LNCaP clone FGC (cell line): ENCODE measurements at regions not wholly inside any gene's neighbourhood (a gene's known extent, or its start where the extent isn't known, plus 50 kb on each side); places are given as distances from the start of the nearest gene placed in this dataset.

Source experiments
- DNase-seq: peaks from one replicate; pipeline ENCODE4 v3.0.0-alpha.2; 2011; ENCODE audit warnings: low read depth
- H3K4me3 ChIP-seq: 2 replicates; pipeline ENCODE4 v1.5.1; 2011; ENCODE audit warnings: mild to moderate bottlenecking, low read depth, low read length, control low read depth
- TF ChIP-seq, protein P1 (sequence below): IDR thresholded peaks from 2 replicates; pipeline ENCODE4 v1.5.1; 2012; ENCODE audit warnings: mild to moderate bottlenecking; ENCODE audit not compliant: control insufficient read depth, insufficient read depth; ENCODE audit errors: extremely low read depth

DNA sequence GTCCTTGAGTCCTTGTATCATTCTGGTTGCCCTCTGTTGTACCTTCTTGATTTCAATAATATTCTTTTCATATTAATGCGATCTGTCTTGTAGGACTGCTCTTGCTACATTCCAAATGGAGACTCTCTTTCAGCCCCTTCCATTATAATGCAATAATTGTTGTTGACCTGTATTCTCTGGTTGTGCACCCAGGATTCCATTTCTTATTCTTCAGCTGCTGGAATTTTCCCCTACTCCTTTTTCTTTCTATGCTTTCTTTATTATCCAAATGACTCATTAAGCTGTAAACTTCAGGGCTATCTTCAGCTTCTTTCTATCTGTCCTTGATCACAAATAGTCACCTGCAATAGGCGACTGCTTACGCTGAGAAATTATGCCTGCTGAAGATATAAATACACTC is 321.5 kb downstream of the SATB1 start:
- DNase-seq: no peak
- TF ChIP-seq, protein P1, sequence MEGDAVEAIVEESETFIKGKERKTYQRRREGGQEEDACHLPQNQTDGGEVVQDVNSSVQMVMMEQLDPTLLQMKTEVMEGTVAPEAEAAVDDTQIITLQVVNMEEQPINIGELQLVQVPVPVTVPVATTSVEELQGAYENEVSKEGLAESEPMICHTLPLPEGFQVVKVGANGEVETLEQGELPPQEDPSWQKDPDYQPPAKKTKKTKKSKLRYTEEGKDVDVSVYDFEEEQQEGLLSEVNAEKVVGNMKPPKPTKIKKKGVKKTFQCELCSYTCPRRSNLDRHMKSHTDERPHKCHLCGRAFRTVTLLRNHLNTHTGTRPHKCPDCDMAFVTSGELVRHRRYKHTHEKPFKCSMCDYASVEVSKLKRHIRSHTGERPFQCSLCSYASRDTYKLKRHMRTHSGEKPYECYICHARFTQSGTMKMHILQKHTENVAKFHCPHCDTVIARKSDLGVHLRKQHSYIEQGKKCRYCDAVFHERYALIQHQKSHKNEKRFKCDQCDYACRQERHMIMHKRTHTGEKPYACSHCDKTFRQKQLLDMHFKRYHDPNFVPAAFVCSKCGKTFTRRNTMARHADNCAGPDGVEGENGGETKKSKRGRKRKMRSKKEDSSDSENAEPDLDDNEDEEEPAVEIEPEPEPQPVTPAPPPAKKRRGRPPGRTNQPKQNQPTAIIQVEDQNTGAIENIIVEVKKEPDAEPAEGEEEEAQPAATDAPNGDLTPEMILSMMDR: no peak
- no peak overlapping the region for H3K4me3 ChIP-seq

DNA sequence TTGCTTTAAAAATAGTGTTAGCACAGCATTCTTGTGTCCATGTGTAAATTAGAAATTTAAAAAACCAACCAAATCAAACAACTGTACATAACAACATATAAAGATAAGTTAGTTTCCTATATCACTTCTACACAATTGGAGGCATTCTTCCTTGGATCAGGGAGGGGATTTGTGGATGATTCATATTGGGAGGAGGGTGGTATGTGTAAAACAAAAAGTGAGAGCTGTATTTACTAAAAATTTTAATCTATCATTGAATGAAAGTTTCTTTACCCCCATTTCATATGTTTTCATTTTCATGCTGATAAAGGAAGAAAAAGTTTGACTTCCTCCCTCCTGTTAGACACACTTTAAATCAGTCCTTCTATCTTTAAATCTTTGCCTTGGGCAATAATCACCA is 325.0 kb downstream of the SATB1 start:
- TF ChIP-seq, protein P1: no peak
- no peak for DNase-seq
- H3K4me3 ChIP-seq: no peak overlapping the region

DNA sequence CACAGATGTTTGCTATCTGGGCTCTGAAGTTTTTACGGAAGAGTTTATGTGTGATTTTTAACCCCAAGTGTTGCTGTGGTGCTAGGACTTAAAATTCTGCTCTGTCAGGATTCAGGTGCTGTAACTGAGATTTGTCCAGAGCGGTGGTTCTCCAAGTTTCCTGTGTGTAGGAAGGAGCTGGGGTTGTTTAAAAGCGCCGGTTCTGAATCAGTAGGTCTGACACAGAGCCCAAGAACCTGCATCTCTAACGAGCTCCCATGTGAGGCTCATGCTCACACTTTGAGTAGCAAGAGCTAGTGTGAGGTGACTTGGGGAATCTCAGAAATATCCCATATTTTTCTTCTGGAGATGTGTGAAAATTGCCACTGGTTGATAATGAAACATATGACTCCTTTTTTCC is 325.5 kb downstream of the SATB1 start:
- no peak for DNase-seq

DNA sequence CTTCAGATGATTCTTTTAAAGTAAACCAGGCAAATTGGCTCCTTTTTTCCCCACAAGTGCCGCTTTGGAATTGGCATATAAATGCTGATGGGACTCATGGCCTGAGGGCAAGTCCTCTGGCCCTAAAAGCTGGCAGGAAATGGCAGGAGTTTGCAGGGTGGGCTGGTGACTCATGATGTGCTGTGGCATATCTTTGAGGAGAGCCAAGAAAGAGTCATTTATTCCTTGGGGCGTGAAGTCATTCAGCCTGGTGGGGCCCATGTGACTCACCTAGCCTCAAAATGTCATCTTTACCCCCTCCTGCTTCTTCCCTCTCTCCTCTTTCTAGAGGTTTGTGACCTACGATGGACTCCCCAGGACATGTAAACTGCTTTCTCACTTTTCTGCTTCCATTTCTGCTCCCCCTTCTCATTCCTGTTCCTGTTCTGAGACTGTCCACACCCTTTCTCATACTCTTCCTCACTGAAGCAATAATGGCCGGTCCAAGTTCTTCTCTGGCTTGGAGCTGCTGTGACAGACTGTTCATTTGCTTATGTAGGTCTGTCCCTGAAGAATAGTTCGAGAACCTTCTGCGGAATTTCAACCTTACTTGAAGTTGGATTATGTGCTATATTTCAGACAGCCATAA is 326.1 kb downstream of the SATB1 start:
- DNase-seq: no peak
- TF ChIP-seq, protein P1: no peak
- no peak overlapping the region for H3K4me3 ChIP-seq

More for the DNA sequence above, 325.5 kb downstream of the SATB1 start:
- H3K4me3 ChIP-seq: no peak overlapping the region
- TF ChIP-seq, protein P1: no peak

DNA sequence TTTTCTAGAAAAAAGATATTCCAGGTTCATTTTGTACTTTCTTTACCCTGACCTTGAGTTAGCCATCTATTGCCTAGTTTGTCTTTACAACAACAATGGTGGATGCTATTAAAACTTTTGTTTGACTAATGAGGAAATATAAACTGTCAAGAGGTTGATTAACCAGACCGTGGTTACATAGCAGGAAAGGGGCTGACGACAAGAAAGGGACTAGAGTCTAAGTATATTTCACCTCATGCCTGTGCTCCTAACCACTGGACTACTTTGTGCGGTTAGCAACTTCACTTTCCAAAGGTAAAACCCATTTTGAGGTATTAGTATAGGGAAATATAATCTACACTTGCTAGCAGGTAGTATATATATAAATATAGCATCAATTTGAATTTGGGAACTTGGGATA is 327.1 kb downstream of the SATB1 start:
- TF ChIP-seq, protein P1: no peak
- H3K4me3 ChIP-seq: no peak overlapping the region
- no peak for DNase-seq

DNA sequence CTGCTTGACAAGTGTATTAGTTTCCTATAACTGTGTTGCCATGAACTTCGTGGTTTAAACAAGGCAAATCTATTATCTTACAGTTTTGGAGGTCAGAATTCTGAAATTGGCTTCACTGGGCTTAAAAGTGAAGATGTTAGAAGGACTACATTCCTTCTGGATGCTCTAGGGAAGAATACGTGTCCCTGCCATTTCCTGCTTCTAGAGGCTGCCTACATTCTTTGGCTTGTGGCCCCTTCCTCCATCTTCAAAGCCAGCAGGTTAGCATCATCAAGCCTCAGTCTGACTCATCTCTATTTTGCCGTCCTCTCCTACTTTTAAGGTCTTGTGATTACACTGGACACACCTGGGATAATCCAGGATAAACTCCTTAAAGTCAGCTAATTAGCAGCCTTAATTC is 327.7 kb downstream of the SATB1 start:
- no peak overlapping the region for H3K4me3 ChIP-seq
- TF ChIP-seq, protein P1: no peak
- DNase-seq: no peak

DNA sequence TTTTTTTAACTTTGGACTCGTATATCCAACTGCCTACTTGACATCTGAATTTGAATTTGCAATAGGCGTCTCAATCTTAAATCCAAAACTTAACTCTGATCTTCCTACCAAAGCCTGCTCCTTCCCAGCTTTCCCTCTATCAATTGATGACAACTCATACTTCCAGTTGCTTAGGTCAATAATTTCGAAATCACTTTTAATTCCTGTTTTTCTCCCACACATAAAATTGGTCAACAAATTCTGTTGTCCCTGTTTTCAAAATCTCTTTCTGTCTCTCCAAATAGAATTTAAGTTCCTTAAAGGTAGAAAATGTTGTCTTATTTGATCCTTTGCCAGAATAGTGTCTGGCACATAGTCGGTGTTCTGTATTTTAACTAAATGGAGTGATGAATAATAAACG is 332.4 kb downstream of the SATB1 start:
- no peak for DNase-seq
- H3K4me3 ChIP-seq: no peak overlapping the region
- TF ChIP-seq, protein P1: no peak
